K562 (cell line): ENCODE measurements at regions not wholly inside any gene's neighbourhood (a gene's known extent, or its start where the extent isn't known, plus 50 kb on each side); places are given as distances from the start of the nearest gene placed in this dataset.

Experiments
- BRF2 ChIP-seq: IDR thresholded peaks from 3 replicates; pipeline ENCODE4 v1.6.1; 2011; ENCODE audit warnings: borderline replicate concordance, mild to moderate bottlenecking; ENCODE audit not compliant: insufficient read length, insufficient read depth
- CAMTA2 ChIP-seq: fragments of 250-450 bp; sonication (Bioruptor Pico); conservative IDR thresholded peaks from 2 replicates; pipeline ENCODE4 v1.5.1; 2022
- CBX2 ChIP-seq: fragments of 200-600 bp; sonication (generic); IDR thresholded peaks from one replicate; pipeline ENCODE4 v1.6.1; 2012; ENCODE audit warnings: mild to moderate bottlenecking, low read length, inconsistent platforms; ENCODE audit not compliant: insufficient read depth, poor library complexity, severe bottlenecking
- EZH2 ChIP-seq: IDR thresholded peaks from 2 replicates; pipeline ENCODE4 v1.6.1; 2012; ENCODE audit warnings: low read depth, mild to moderate bottlenecking, inconsistent platforms, low read length, borderline replicate concordance
- HDAC2 ChIP-seq: fragments of 450-650 bp; IDR thresholded peaks from 2 replicates; pipeline ENCODE4 v1.6.1; 2016; ENCODE audit warnings: mild to moderate bottlenecking
- ILF3 ChIP-seq: fragments of 450-650 bp; IDR thresholded peaks from 2 replicates; pipeline ENCODE4 v1.6.1; 2018; ENCODE audit warnings: antibody characterized with exemption, mild to moderate bottlenecking, moderate library complexity, borderline replicate concordance
- KLF10 ChIP-seq: fragments of 250-450 bp; sonication (Bioruptor Pico); IDR thresholded peaks from 2 replicates; pipeline ENCODE4 v1.6.1; 2021; ENCODE audit warnings: matching md5 sums
- L3MBTL2 ChIP-seq: fragments of 450-650 bp; IDR thresholded peaks from 2 replicates; pipeline ENCODE4 v1.6.1; 2016; ENCODE audit warnings: mild to moderate bottlenecking, moderate library complexity
- LCOR ChIP-seq: sonication (generic); formaldehyde crosslinking; IDR thresholded peaks from 2 replicates; pipeline ENCODE4 v1.8.0; 2022; ENCODE audit warnings: mild to moderate bottlenecking, missing genetic modification reagents
- MXI1 ChIP-seq: IDR thresholded peaks from 2 replicates; pipeline ENCODE4 v1.6.1; 2011; ENCODE audit warnings: low read depth, mild to moderate bottlenecking, improper control_type of control experiment, low read length
- MYC ChIP-seq, 2 experiments: fragments of 250-450 bp in 1 of 2; sonication (Bioruptor Pico) in 1 of 2; IDR thresholded peaks; 2 replicates each; pipeline versions ENCODE4 v1.5.1 to v1.6.1; 2012 to 2021; ENCODE audit warnings: low read depth in 2 of 2, borderline replicate concordance in 1 of 2, improper control_type of control experiment in 1 of 2, low read length in 1 of 2, mild to moderate bottlenecking in 1 of 2, moderate library complexity in 1 of 2
- NR1H2 ChIP-seq: sonication (generic); formaldehyde crosslinking; IDR thresholded peaks from 2 replicates; pipeline ENCODE4 v1.4.0; 2020; ENCODE audit warnings: mild to moderate bottlenecking, missing genetic modification reagents
- POLR2AphosphoS5 ChIP-seq: IDR thresholded peaks from 2 replicates; pipeline ENCODE4 v1.6.1; 2011; ENCODE audit warnings: mild to moderate bottlenecking, low read depth, low read length, moderate library complexity; ENCODE audit not compliant: control insufficient read depth, insufficient read depth
- PTTG1 ChIP-seq: fragments of 450-650 bp; IDR thresholded peaks from 2 replicates; pipeline ENCODE4 v1.6.1; 2016; ENCODE audit warnings: low read depth, mild to moderate bottlenecking, missing genetic modification characterization, missing compliant biosample characterization
- PYGO2 ChIP-seq: fragments of 450-650 bp; IDR thresholded peaks from 2 replicates; pipeline ENCODE4 v1.6.1; 2016; ENCODE audit warnings: mild to moderate bottlenecking, missing genetic modification characterization, moderate library complexity, missing compliant biosample characterization
- SMARCB1 ChIP-seq: IDR thresholded peaks from 2 replicates; pipeline ENCODE4 v1.6.1; 2011; ENCODE audit warnings: improper control_type of control experiment, low read depth; ENCODE audit not compliant: insufficient read length
- TCF3 ChIP-seq: sonication (generic); formaldehyde crosslinking; IDR thresholded peaks from 2 replicates; pipeline ENCODE4 v1.4.0; 2020; ENCODE audit warnings: mild to moderate bottlenecking, missing genetic modification reagents
- TCFL5 ChIP-seq: fragments of 250-450 bp; sonication (Bioruptor Pico); conservative IDR thresholded peaks from 2 replicates; pipeline ENCODE4 v1.6.1; 2021; ENCODE audit warnings: mild to moderate bottlenecking, moderate library complexity, matching md5 sums
- TFAM ChIP-seq: fragments of 250-450 bp; sonication (Bioruptor Pico); conservative IDR thresholded peaks from 2 replicates; pipeline ENCODE4 v1.5.0; 2021; ENCODE audit warnings: mild to moderate bottlenecking, moderate library complexity
- ZBTB8A ChIP-seq: fragments of 450-650 bp; IDR thresholded peaks from 2 replicates; pipeline ENCODE4 v1.6.1; 2018; ENCODE audit warnings: mild to moderate bottlenecking, moderate library complexity; ENCODE audit not compliant: partially characterized antibody
- ZNF766 ChIP-seq: fragments of 200-800 bp; sonication (Bioruptor generic); conservative IDR thresholded peaks from 2 replicates; pipeline ENCODE4 v1.6.1; 2016; ENCODE audit warnings: missing genetic modification characterization, missing compliant biosample characterization
- ZNF780A ChIP-seq: fragments of 250-450 bp; sonication (Bioruptor Pico); IDR thresholded peaks from 2 replicates; pipeline ENCODE4 v1.5.0; 2021; ENCODE audit warnings: mild to moderate bottlenecking
- TF ChIP-seq, protein P1 (sequence below): fragments of 250-450 bp; sonication (Bioruptor Pico); IDR thresholded peaks from 2 replicates; pipeline ENCODE4 v1.5.0; 2021; ENCODE audit warnings: mild to moderate bottlenecking, borderline replicate concordance
- TF ChIP-seq, protein P2 (sequence below): fragments of 250-450 bp; sonication (Bioruptor Pico); IDR thresholded peaks from 2 replicates; pipeline ENCODE4 v1.5.0; 2021

- TF ChIP-seq CAMTA2 (CRISPR knock-in tag): no peak
- TF ChIP-seq LCOR (CRISPR knock-in tag): peak; percentile 54; the same call in 1 of the 2 replicates
- TF ChIP-seq HDAC2: no peak; the same call in 1 of the 2 replicates
- peak; percentile 97 for TF ChIP-seq PYGO2 (tag)
- TF ChIP-seq KLF10 (CRISPR knock-in tag): 0 out of 2 replicates have a peak, but pooled peaks have one; percentile 58
- TF ChIP-seq, protein P1, sequence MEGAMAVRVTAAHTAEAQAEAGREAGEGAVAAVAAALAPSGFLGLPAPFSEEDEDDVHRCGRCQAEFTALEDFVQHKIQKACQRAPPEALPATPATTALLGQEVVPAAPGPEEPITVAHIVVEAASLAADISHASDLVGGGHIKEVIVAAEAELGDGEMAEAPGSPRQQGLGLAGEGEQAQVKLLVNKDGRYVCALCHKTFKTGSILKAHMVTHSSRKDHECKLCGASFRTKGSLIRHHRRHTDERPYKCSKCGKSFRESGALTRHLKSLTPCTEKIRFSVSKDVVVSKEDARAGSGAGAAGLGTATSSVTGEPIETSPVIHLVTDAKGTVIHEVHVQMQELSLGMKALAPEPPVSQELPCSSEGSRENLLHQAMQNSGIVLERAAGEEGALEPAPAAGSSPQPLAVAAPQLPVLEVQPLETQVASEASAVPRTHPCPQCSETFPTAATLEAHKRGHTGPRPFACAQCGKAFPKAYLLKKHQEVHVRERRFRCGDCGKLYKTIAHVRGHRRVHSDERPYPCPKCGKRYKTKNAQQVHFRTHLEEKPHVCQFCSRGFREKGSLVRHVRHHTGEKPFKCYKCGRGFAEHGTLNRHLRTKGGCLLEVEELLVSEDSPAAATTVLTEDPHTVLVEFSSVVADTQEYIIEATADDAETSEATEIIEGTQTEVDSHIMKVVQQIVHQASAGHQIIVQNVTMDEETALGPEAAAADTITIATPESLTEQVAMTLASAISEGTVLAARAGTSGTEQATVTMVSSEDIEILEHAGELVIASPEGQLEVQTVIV (CRISPR knock-in tag): peak; percentile 79; the same call in 1 of the 2 replicates
- TF ChIP-seq TFAM (CRISPR knock-in tag): no peak
- peak; percentile 99 for TF ChIP-seq ZNF766
- TF ChIP-seq SMARCB1: no peak
- no peak for TF ChIP-seq NR1H2 (CRISPR knock-in tag)
- no peak for TF ChIP-seq ZNF780A (CRISPR knock-in tag)
- no peak for TF ChIP-seq CBX2
- TF ChIP-seq TCFL5 (CRISPR knock-in tag): peak; percentile 89
- TF ChIP-seq MXI1: no peak
- no peak for TF ChIP-seq ZBTB8A
- TF ChIP-seq L3MBTL2: 0 out of 2 replicates have a peak, but pooled peaks have one; percentile 12
- TF ChIP-seq ILF3: no peak
- peak; percentile 94 for TF ChIP-seq PTTG1 (tag)
- no peak for TF ChIP-seq BRF2
- no peak for TF ChIP-seq TCF3 (CRISPR knock-in tag)
- TF ChIP-seq, protein P2, sequence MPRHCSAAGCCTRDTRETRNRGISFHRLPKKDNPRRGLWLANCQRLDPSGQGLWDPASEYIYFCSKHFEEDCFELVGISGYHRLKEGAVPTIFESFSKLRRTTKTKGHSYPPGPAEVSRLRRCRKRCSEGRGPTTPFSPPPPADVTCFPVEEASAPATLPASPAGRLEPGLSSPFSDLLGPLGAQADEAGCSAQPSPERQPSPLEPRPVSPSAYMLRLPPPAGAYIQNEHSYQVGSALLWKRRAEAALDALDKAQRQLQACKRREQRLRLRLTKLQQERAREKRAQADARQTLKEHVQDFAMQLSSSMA: no peak
- TF ChIP-seq EZH2: no peak
- no peak for TF ChIP-seq POLR2AphosphoS5
- no peak for TF ChIP-seq MYC (IDR thresholded peaks at IDR 0.05; ENCODE audit: low read depth, low read length)
- peak; percentile 88; the same call in 1 of the 2 replicates for TF ChIP-seq MYC (CRISPR knock-in tag; IDR thresholded peaks at IDR 0.05; ENCODE audit: borderline replicate concordance, low read depth)
Observed at GRCh38 chr6:147449405-147450161, 58.9 kb upstream of the SAMD5 start (continued).
